ENCODE measurements at regions not wholly inside any gene's neighbourhood (a gene's known extent, or its start where the extent isn't known, plus 50 kb on each side); places are given as distances from the start of the nearest gene placed in this dataset.
A peak's percentile ranks its signal among the peaks of the same experiment; 100 is the strongest.

- TF ChIP-seq CTCF (conservative IDR thresholded peaks at IDR 0.05; ENCODE audit: low read depth, low read length) (peak; percentile 45), EZH2 (IDR thresholded peaks at IDR 0.05; ENCODE audit: borderline replicate concordance, low read depth, low read length, poor library complexity, severe bottlenecking) (no peak)
- POLR2A ChIA-PET (ENCODE audit: low non-redundant PET) = no interaction called here
- Histone ChIP-seq H3K27me3 (replicated peaks; ENCODE audit: insufficient read depth, low read depth, low read length, poor library complexity) (peaks cover 69% of the 10 kb centered on the region), H3K9me3 (ENCODE audit: low read depth, low read length, poor library complexity, severe bottlenecking) (no peaks in the 10 kb centered on the region), H3K4me1 (ENCODE audit: insufficient read depth, low read length, poor library complexity, severe bottlenecking) (no peaks in the 10 kb centered on the region), H3K4me3 (ENCODE audit: low read depth, low read length, poor library complexity, severe bottlenecking) (no peak overlapping the region), H3K36me3 (ENCODE audit: insufficient read depth, low read length, poor library complexity, severe bottlenecking) (no peaks in the 10 kb centered on the region), H3K27ac (ENCODE audit: low read depth, low read length, poor library complexity, severe bottlenecking) (no peak overlapping the region)
- DNase-seq (ENCODE audit: low spot score) = peak; percentile 11
- intact Hi-C loops (cut with micrococcal nuclease; ENCODE audit: unreplicated experiment) = no loop called here
- no TSS peak for BruUV-seq (replicated peaks)
- CTCF ChIA-PET = no interaction called here
Measured at GRCh38 chr13:72651144-72651543, 76.3 kb downstream of the MZT1 start.

- TF ChIP-seq EZH2 (IDR thresholded peaks at IDR 0.05; ENCODE audit: borderline replicate concordance, low read depth, low read length, poor library complexity, severe bottlenecking) (no peak), CTCF (conservative IDR thresholded peaks at IDR 0.05; ENCODE audit: low read depth, low read length) (no peak)
- H3K27ac ChIP-seq (ENCODE audit: low read depth, low read length, poor library complexity, severe bottlenecking) = no peak overlapping the region
- POLR2A ChIA-PET (ENCODE audit: low non-redundant PET) = no interaction called here
- intact Hi-C loops (cut with micrococcal nuclease; ENCODE audit: unreplicated experiment) = no loop called here
- no peaks in the 10 kb centered on the region for H3K36me3 ChIP-seq (ENCODE audit: insufficient read depth, low read length, poor library complexity, severe bottlenecking)
- H3K4me3 ChIP-seq (ENCODE audit: low read depth, low read length, poor library complexity, severe bottlenecking) = no peak overlapping the region
- no peak for DNase-seq (ENCODE audit: low spot score)
- peaks cover 78% of the 10 kb centered on the region for H3K27me3 ChIP-seq (replicated peaks; ENCODE audit: insufficient read depth, low read depth, low read length, poor library complexity)
- no peaks in the 10 kb centered on the region for H3K9me3 ChIP-seq (ENCODE audit: low read depth, low read length, poor library complexity, severe bottlenecking)
- no peaks in the 10 kb centered on the region for H3K4me1 ChIP-seq (ENCODE audit: insufficient read depth, low read length, poor library complexity, severe bottlenecking)
- no TSS peak for BruUV-seq (replicated peaks)
- CTCF ChIA-PET = no interaction called here
Measured at GRCh38 chr13:72650051-72650700, 77.3 kb downstream of the MZT1 start.

- intact Hi-C loops (cut with micrococcal nuclease; ENCODE audit: unreplicated experiment) = loop anchor here (10.0 kb wide), 1 partner anchor 1056 kb away; no protein-coding TSS in a partner anchor
- ChIA-PET CTCF (no interaction called here), POLR2A (ENCODE audit: low non-redundant PET) (no interaction called here)
- Histone ChIP-seq H3K9me3 (ENCODE audit: low read depth, low read length, poor library complexity, severe bottlenecking) (no peaks in the 10 kb centered on the region), H3K4me1 (ENCODE audit: insufficient read depth, low read length, poor library complexity, severe bottlenecking) (no peaks in the 10 kb centered on the region), H3K27ac (ENCODE audit: low read depth, low read length, poor library complexity, severe bottlenecking) (no peak overlapping the region), H3K4me3 (ENCODE audit: low read depth, low read length, poor library complexity, severe bottlenecking) (no peak overlapping the region), H3K27me3 (replicated peaks; ENCODE audit: insufficient read depth, low read depth, low read length, poor library complexity) (peaks cover 80% of the 10 kb centered on the region), H3K36me3 (ENCODE audit: insufficient read depth, low read length, poor library complexity, severe bottlenecking) (no peaks in the 10 kb centered on the region)
- peak; percentile 32 for DNase-seq (ENCODE audit: low spot score)
- TF ChIP-seq CTCF (conservative IDR thresholded peaks at IDR 0.05; ENCODE audit: low read depth, low read length) = peak; percentile 55
- TF ChIP-seq EZH2 (IDR thresholded peaks at IDR 0.05; ENCODE audit: borderline replicate concordance, low read depth, low read length, poor library complexity, severe bottlenecking) = no peak
- BruUV-seq (replicated peaks) = no TSS peak
Measured at GRCh38 chr13:72648513-72649065, 78.8 kb downstream of the MZT1 start.
